ENCODE measurements at regions not wholly inside any gene's neighbourhood (a gene's known extent, or its start where the extent isn't known, plus 50 kb on each side); places are given as distances from the start of the nearest gene placed in this dataset.

DNA sequence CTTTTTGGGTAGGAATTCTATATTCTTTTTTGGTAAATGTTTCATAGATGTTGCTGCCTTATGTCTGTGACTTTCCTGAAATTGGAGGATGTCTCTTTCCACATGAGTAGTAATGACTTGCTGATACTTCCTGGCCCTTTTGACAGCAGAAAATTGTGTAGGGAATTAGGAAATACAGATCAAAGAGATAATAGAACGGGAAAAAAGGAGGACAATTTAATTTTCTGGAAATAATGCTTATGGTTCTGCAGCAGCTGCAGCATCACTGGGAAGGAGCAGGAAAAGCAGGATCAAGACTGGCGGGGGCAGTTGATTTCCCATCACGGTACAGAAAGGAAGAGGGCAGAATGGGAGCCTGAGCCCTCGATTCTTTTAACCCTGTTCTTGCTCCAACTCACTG is 68.8 kb upstream of the PZP start:
- Histone ChIP-seq H3K4me1 (ENCODE audit: control insufficient read depth in 1 of 2, insufficient read depth in 2 of 2, low read depth in 1 of 2, low read length in 1 of 2) (no peaks in the 10 kb centered on the region), H2AFZ (ENCODE audit: low read depth) (no peak overlapping the region), H4K20me1 (ENCODE audit: insufficient read depth) (no peaks in the 10 kb centered on the region), H3K36me3 (replicated peaks in 1 of 2; ENCODE audit: control insufficient read depth in 1 of 2, insufficient read depth in 2 of 2, low read length in 1 of 2) (no peaks in the 10 kb centered on the region), H3K4me2 (no peak overlapping the region), H3K9me3 (no peaks in the 10 kb centered on the region), H3K9ac (no peak overlapping the region), H3K79me2 (ENCODE audit: insufficient read depth) (no peaks in the 10 kb centered on the region), H3F3A (replicated peaks; ENCODE audit: insufficient read depth) (no peaks in the 10 kb centered on the region), H3K27ac (ENCODE audit: low read depth in 2 of 2, low read length in 1 of 2) (no peak overlapping the region), H3K27me3 (ENCODE audit: insufficient read depth) (0 out of 2 replicates have a peak, but pooled peaks cover 6% of the 10 kb centered on the region), H3K9me2 (no peaks in the 10 kb centered on the region), H3K4me3 (ENCODE audit: low read depth in 2 of 2, low read length in 1 of 2) (no peak overlapping the region)
- TF ChIP-seq, protein P1, sequence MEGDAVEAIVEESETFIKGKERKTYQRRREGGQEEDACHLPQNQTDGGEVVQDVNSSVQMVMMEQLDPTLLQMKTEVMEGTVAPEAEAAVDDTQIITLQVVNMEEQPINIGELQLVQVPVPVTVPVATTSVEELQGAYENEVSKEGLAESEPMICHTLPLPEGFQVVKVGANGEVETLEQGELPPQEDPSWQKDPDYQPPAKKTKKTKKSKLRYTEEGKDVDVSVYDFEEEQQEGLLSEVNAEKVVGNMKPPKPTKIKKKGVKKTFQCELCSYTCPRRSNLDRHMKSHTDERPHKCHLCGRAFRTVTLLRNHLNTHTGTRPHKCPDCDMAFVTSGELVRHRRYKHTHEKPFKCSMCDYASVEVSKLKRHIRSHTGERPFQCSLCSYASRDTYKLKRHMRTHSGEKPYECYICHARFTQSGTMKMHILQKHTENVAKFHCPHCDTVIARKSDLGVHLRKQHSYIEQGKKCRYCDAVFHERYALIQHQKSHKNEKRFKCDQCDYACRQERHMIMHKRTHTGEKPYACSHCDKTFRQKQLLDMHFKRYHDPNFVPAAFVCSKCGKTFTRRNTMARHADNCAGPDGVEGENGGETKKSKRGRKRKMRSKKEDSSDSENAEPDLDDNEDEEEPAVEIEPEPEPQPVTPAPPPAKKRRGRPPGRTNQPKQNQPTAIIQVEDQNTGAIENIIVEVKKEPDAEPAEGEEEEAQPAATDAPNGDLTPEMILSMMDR (IDR thresholded peaks at IDR 0.05) = no peak
- TF ChIP-seq, protein P2, sequence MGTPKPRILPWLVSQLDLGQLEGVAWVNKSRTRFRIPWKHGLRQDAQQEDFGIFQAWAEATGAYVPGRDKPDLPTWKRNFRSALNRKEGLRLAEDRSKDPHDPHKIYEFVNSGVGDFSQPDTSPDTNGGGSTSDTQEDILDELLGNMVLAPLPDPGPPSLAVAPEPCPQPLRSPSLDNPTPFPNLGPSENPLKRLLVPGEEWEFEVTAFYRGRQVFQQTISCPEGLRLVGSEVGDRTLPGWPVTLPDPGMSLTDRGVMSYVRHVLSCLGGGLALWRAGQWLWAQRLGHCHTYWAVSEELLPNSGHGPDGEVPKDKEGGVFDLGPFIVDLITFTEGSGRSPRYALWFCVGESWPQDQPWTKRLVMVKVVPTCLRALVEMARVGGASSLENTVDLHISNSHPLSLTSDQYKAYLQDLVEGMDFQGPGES (IDR thresholded peaks at IDR 0.05; ENCODE audit: low read depth, low read length) = no peak
- no peak for TF ChIP-seq RFX5 (IDR thresholded peaks at IDR 0.05; ENCODE audit: low read length)
- TF ChIP-seq TAF1 (IDR thresholded peaks at IDR 0.05; ENCODE audit: borderline replicate concordance, low read depth, low read length) = no peak
- TF ChIP-seq TCF12 (IDR thresholded peaks at IDR 0.05) = no peak
- TF ChIP-seq EZH2phosphoT487 (IDR thresholded peaks at IDR 0.05; ENCODE audit: borderline replicate concordance, low read depth) = no peak
- no peak for TF ChIP-seq FOSL2 (IDR thresholded peaks at IDR 0.05; ENCODE audit: borderline replicate concordance, low read depth)
- TF ChIP-seq FOXM1 (IDR thresholded peaks at IDR 0.05; ENCODE audit: low read depth) = no peak
- no peak for TF ChIP-seq NRF1 (IDR thresholded peaks at IDR 0.05; ENCODE audit: low read depth, low read length)
- TF ChIP-seq EP300 (IDR thresholded peaks at IDR 0.05; ENCODE audit: borderline replicate concordance in 1 of 2, low read depth in 1 of 2, low read length in 1 of 2) = no peak
- no peak for TF ChIP-seq GABPA (IDR thresholded peaks at IDR 0.05; ENCODE audit: low read depth)
- TF ChIP-seq, protein P3, sequence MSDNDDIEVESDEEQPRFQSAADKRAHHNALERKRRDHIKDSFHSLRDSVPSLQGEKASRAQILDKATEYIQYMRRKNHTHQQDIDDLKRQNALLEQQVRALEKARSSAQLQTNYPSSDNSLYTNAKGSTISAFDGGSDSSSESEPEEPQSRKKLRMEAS (IDR thresholded peaks at IDR 0.05; ENCODE audit: low read depth) = no peak
- TF ChIP-seq, protein P4, sequence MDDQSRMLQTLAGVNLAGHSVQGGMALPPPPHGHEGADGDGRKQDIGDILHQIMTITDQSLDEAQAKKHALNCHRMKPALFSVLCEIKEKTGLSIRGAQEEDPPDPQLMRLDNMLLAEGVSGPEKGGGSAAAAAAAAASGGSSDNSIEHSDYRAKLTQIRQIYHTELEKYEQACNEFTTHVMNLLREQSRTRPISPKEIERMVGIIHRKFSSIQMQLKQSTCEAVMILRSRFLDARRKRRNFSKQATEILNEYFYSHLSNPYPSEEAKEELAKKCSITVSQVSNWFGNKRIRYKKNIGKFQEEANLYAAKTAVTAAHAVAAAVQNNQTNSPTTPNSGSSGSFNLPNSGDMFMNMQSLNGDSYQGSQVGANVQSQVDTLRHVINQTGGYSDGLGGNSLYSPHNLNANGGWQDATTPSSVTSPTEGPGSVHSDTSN (IDR thresholded peaks at IDR 0.05) = no peak
- TF ChIP-seq, protein P5, sequence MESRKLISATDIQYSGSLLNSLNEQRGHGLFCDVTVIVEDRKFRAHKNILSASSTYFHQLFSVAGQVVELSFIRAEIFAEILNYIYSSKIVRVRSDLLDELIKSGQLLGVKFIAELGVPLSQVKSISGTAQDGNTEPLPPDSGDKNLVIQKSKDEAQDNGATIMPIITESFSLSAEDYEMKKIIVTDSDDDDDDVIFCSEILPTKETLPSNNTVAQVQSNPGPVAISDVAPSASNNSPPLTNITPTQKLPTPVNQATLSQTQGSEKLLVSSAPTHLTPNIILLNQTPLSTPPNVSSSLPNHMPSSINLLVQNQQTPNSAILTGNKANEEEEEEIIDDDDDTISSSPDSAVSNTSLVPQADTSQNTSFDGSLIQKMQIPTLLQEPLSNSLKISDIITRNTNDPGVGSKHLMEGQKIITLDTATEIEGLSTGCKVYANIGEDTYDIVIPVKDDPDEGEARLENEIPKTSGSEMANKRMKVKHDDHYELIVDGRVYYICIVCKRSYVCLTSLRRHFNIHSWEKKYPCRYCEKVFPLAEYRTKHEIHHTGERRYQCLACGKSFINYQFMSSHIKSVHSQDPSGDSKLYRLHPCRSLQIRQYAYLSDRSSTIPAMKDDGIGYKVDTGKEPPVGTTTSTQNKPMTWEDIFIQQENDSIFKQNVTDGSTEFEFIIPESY (IDR thresholded peaks at IDR 0.05; ENCODE audit: borderline replicate concordance, low read depth) = no peak
- TF ChIP-seq FOXJ3 (CRISPR knock-in tag; IDR thresholded peaks at IDR 0.05) = no peak
- CTCF ChIA-PET = no interaction called here
- POLR2A ChIA-PET = no interaction called here
- 28% methylated on average over 4 of the region's 4 CpGs for WGBS (ENCODE audit: low lambda C conversion rate)
- no peak for DNase-seq
